HG02885 (cell line): ENCODE measurements at regions not wholly inside any gene's neighbourhood (a gene's known extent, or its start where the extent isn't known, plus 50 kb on each side); places are given as distances from the start of the nearest gene placed in this dataset.

Experiments used
- ATAC-seq: cut with Tn5 transposase; IDR thresholded peaks from one replicate; pipeline ENCODE4 v1.9.1; 2021; ENCODE audit warnings: mild to moderate bottlenecking; ENCODE audit not compliant: unreplicated experiment, poor library complexity

DNA sequence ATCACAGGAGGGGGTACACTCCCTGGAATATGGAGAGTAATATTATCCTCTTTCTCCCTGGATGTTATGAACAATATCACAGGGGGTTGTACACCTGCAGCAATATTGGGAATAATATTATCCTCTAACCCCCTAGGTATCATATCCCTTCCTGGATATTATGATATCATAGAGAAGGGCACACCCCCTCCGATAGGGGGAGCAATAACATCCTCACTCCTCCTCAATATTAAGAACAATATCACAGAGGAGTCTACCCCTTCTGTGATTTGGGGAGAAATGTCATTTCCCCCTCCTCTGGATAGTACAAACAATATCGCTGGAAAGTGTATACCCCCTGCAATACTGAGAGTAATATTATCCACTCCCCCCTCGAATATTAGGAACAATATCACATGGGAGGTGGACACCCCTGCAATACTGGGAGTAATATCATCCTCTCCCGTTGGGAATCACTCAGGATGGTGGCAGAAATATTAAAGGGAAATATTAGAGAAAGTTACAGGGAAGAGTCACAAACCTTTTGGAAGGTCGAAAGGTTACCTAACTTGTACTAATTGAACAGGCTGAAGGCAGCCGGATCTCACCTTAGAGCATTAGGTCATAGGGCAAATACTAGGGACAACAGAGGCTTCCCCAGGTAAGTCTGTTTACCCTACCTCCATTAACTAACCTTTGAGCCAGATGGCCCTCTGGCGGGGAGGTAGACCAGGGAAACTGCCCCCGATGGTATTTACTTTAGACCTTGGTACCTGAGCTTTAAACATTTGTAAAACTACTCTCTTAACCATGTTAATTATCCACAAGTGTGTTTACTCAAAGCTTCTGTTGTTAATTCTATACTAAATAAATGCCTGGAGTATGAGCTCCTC, 57.5 kb upstream of the FREM1 start:
- ATAC-seq, result no peak

DNA sequence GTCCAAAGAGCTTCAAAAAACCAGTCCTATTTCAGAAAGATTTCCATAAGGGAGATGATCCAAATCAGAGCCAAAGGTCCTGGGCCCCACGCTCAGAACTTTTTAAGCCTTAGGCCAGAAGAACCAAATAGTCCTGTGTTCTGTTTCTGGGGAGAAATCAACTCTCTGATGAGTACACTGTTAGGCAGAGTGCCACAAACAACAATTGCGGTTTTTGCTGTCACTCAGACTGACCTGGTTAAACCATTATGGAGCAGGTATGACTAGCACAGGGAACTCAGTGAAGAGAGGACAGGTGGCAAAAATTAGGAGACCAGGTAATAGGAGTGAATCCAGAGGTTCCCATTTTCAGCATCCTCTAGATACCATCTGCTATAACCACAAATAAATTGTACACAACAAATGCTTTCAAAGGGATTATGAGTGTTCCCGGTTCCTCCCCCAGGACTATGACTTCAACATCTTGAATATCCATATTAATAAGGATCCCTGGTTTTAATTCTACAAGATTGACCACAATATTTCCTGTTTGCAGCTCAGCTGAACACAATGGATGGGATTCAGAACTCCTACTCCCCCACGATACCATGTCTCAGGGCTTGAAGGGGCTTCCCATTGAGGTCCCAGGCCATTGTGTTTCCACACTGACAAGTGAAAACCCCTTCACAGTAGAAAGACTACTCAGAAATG, 52.1 kb upstream of the FREM1 start:
- ATAC-seq, result no peak

DNA sequence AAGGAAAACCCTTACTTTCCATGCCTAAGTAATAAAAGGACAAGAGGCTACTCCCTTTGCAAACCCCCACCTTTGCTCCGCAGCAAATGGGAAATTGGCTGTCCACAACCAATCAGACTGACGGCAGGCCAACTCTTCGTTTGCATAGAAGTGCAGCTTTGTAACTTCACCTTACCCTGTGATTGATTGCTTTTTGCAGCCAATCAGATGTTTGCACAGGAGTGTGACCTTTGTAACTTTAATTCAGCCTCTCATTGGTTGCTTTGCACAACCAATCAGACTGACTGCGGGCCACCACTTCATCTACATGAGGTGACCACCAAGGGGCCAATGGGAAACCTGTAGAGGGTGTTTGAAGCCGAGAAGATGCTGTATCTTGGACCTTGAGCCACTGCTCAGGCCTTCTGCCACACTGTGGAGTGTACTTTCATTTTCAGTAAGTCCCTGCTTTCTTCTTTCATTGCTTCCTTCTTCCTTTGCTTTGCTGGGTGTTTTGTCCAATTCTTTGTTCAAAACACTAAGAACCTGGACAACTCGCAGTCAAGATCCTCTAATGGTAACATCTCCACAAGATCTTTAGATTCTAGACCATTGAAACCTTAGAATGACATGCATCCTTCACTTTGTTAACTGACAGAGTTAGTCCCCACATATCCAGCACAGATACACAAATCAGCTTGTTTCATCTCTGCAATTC, 51.3 kb upstream of the FREM1 start:
- ATAC-seq, result no peak

DNA sequence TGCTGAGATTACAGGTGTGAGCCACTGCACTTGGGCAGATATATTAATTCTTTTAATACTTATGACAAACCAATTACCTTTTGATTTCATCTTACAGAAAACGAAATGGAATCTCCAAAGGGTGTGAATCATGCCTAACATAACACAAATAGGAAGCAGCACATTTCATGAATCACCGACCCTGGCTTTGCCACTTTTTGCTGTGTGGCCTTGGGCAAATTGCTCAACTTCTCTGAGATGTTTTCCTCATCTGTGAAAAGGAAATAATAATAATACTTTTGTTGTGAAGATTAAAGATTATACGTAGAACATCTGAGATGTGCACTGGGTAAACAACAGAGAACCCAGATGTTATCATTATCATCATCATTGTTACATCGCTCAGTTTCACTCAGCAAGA, 50.7 kb upstream of the FREM1 start:
- ATAC-seq, result no peak
